ENCODE measurements at regions not wholly inside any gene's neighbourhood (a gene's known extent, or its start where the extent isn't known, plus 50 kb on each side); places are given as distances from the start of the nearest gene placed in this dataset.

- 10 to 31% (median 21%) methylated on average over 1 of the region's 1 CpG for WGBS, 5 donors
- H3K27ac ChIP-seq = no peak overlapping the region
- H3K9me3 ChIP-seq = no peaks in the 10 kb centered on the region
- no peak overlapping the region for H3K4me3 ChIP-seq
- no peaks in the 10 kb centered on the region for H3K27me3 ChIP-seq (replicated peaks in 1 of 7)
- no peaks in the 10 kb centered on the region for H3K4me1 ChIP-seq
- intact Hi-C loops (cut with DNase I; ENCODE audit: low total_unique reads) = no loop called here
- TF ChIP-seq POLR2A (IDR thresholded peaks at IDR 0.05) (no peak), CTCF (IDR thresholded peaks at IDR 0.05 in 8 of 11, conservative IDR thresholded peaks at IDR 0.05 in 3 of 11) (no peak), POLR2AphosphoS5 (IDR thresholded peaks at IDR 0.05) (no peak)
- DNase-seq = no peak
- H3K36me3 ChIP-seq = no peaks in the 10 kb centered on the region
Measured at GRCh38 chr3:159007331-159007730, 205.5 kb downstream of the MFSD1 start.

GRCh38 chr3:159008401-159008800 lies 206.5 kb downstream of the MFSD1 start:
- no peaks in the 10 kb centered on the region for H3K9me3 ChIP-seq
- no peaks in the 10 kb centered on the region for H3K4me1 ChIP-seq
- 46 to 65% (median 50%) methylated on average over 4 of the region's 4 CpGs for WGBS, 5 donors

GRCh38 chr3:159018341-159018740 lies 216.5 kb downstream of the MFSD1 start:
- intact Hi-C loops (cut with DNase I; ENCODE audit: low total_unique reads) = no loop called here
- Histone ChIP-seq H3K36me3 (no peaks in the 10 kb centered on the region), H3K4me3 (no peak overlapping the region), H3K27me3 (replicated peaks in 1 of 7) (no peaks in the 10 kb centered on the region), H3K27ac (no peak overlapping the region), H3K9me3 (peaks cover 3 to 40% (median 28%) of the 10 kb centered on the region in 8 donors), H3K4me1 (no peaks in the 10 kb centered on the region)
- 68 to 85% (median 77%) methylated on average over 2 of the region's 2 CpGs for WGBS, 5 donors
- no peak for DNase-seq
- TF ChIP-seq CTCF (IDR thresholded peaks at IDR 0.05 in 8 of 11, conservative IDR thresholded peaks at IDR 0.05 in 3 of 11) (no peak), POLR2AphosphoS5 (IDR thresholded peaks at IDR 0.05) (no peak), POLR2A (IDR thresholded peaks at IDR 0.05) (no peak)

More at GRCh38 chr3:159008401-159008800, 206.5 kb downstream of the MFSD1 start:
- intact Hi-C loops (cut with DNase I; ENCODE audit: low total_unique reads) = no loop called here
- TF ChIP-seq POLR2AphosphoS5 (IDR thresholded peaks at IDR 0.05) (no peak), POLR2A (IDR thresholded peaks at IDR 0.05) (no peak), CTCF (IDR thresholded peaks at IDR 0.05 in 8 of 11, conservative IDR thresholded peaks at IDR 0.05 in 3 of 11) (no peak)
- Histone ChIP-seq H3K4me3 (no peak overlapping the region), H3K27me3 (replicated peaks in 1 of 7) (no peaks in the 10 kb centered on the region), H3K27ac (no peak overlapping the region), H3K36me3 (no peaks in the 10 kb centered on the region)
- DNase-seq = no peak

GRCh38 chr3:159025733-159026132 lies 223.9 kb downstream of the MFSD1 start:
- no peak overlapping the region for H3K27ac ChIP-seq
- no peak overlapping the region for H3K4me3 ChIP-seq
- H3K9me3 ChIP-seq = peaks cover 3 to 56% (median 44%) of the 10 kb centered on the region in 8 donors
- intact Hi-C loops (cut with DNase I; ENCODE audit: low total_unique reads) = no loop called here
- no peak for DNase-seq
- WGBS, 5 donors = 31 to 65% (median 43%) methylated on average over 2 of the region's 2 CpGs
- no peaks in the 10 kb centered on the region for H3K36me3 ChIP-seq
- no peaks in the 10 kb centered on the region for H3K4me1 ChIP-seq
- TF ChIP-seq POLR2A (IDR thresholded peaks at IDR 0.05) (no peak), CTCF (IDR thresholded peaks at IDR 0.05 in 8 of 11, conservative IDR thresholded peaks at IDR 0.05 in 3 of 11) (no peak), POLR2AphosphoS5 (IDR thresholded peaks at IDR 0.05) (no peak)
- no peaks in the 10 kb centered on the region for H3K27me3 ChIP-seq (replicated peaks in 1 of 7)

All from spleen (tissue), 11 donors.